GM19240 (cell line): ENCODE measurements at regions not wholly inside any gene's neighbourhood (a gene's known extent, or its start where the extent isn't known, plus 50 kb on each side); places are given as distances from the start of the nearest gene placed in this dataset.

Experiments
- DNase-seq: peaks from one replicate; pipeline ENCODE4 v3.0.0; 2011; ENCODE audit warnings: low spot score; ENCODE audit not compliant: insufficient read length

- no peak for DNase-seq
Observed at GRCh38 chr2:238741277-238741676, 106.6 kb upstream of the TWIST2 start.

- no peak for DNase-seq
Observed at GRCh38 chr2:238742066-238742465, 105.8 kb upstream of the TWIST2 start.

- DNase-seq = no peak
Observed at GRCh38 chr2:238742664-238743063, 105.2 kb upstream of the TWIST2 start.

GRCh38 chr2:238743243-238744065 is 104.4 kb upstream of the TWIST2 start:
- no peak for DNase-seq

GRCh38 chr2:238744951-238745350 is 102.9 kb upstream of the TWIST2 start:
- DNase-seq = no peak

- no peak for DNase-seq
Observed at GRCh38 chr2:238745997-238746396, 101.9 kb upstream of the TWIST2 start.

GRCh38 chr2:238747114-238747513 is 100.8 kb upstream of the TWIST2 start:
- DNase-seq = no peak

- no peak for DNase-seq
Observed at GRCh38 chr2:238747557-238747956, 100.3 kb upstream of the TWIST2 start.

- no peak for DNase-seq
Observed at GRCh38 chr2:238750212-238750904, 97.5 kb upstream of the TWIST2 start.

- DNase-seq = no peak
Observed at GRCh38 chr2:238754259-238754658, 93.6 kb upstream of the TWIST2 start.

- no peak for DNase-seq
Observed at GRCh38 chr2:238761868-238762267, 86.0 kb upstream of the TWIST2 start.

GRCh38 chr2:238763471-238763995 is 84.4 kb upstream of the TWIST2 start:
- no peak for DNase-seq

GRCh38 chr2:238765590-238765989 is 82.3 kb upstream of the TWIST2 start:
- DNase-seq = no peak

- no peak for DNase-seq
Observed at GRCh38 chr2:238771218-238771617, 76.7 kb upstream of the TWIST2 start.

GRCh38 chr2:238771639-238772038 is 76.2 kb upstream of the TWIST2 start:
- DNase-seq = no peak

GRCh38 chr2:238772635-238773297 is 75.1 kb upstream of the TWIST2 start:
- DNase-seq = no peak

GRCh38 chr2:238773472-238773871 is 74.4 kb upstream of the TWIST2 start:
- no peak for DNase-seq

- no peak for DNase-seq
Observed at GRCh38 chr2:238774071-238774470, 73.8 kb upstream of the TWIST2 start.

GRCh38 chr2:238774980-238775509 is 72.8 kb upstream of the TWIST2 start:
- DNase-seq = no peak

- DNase-seq = no peak
Observed at GRCh38 chr2:238775591-238775990, 72.3 kb upstream of the TWIST2 start.

- DNase-seq = no peak
Observed at GRCh38 chr2:238776003-238776760, 71.7 kb upstream of the TWIST2 start.
